K562 (cell line): ENCODE measurements at regions not wholly inside any gene's neighbourhood (a gene's known extent, or its start where the extent isn't known, plus 50 kb on each side); places are given as distances from the start of the nearest gene placed in this dataset.
A peak's percentile ranks its signal among the peaks of the same experiment; 100 is the strongest.

Source experiments
- ATAC-seq: fragments of 200-7000 bp; cut with Tn5 transposase; 3 replicates; pipeline ENCODE4 v1.9.1; 2020; ENCODE audit warnings: moderate library complexity
- BruUV-seq: library from RNA; stranded (reverse); fragments of 400-500 nt; replicated peaks from 2 replicates; lab custom pipeline; 2021; lab: Mats Ljungman, UMichigan
- CTCF ChIA-PET: fragments of 300-600 bp; formaldehyde crosslinking; extraction: SDS; loops from one replicate; lab custom pipeline; 2021; ENCODE audit warnings: low intra/inter-chr PET ratio; lab: Yijun Ruan, JAX
- POLR2A ChIA-PET: fragments of 300-600, 350-650 bp; sonication (Branson Sonifier 250); formaldehyde crosslinking; extraction: SDS; loops from one replicate; lab custom pipeline; 2021; ENCODE audit warnings: antibody characterized with exemption, inconsistent platforms; lab: Yijun Ruan, JAX
- DNase-seq, 4 experiments: peaks; one replicate each; pipeline versions ENCODE4 v3.0.0 to v3.0.0-alpha.2; 2011 to 2018; ENCODE audit warnings: low spot score in 3 of 4, mixed read lengths in 3 of 4; ENCODE audit errors: extremely low read depth in 1 of 4
- FAIRE-seq: peaks from 2 replicates; lab custom pipeline; 2011; peaks lifted over from hg19 to GRCh38; lab: Jason Lieb, UNC
- H2AFZ ChIP-seq: 2 replicates; pipeline ENCODE4 v1.6.0; 2011; ENCODE audit warnings: low read depth, low read length, control low read depth, inconsistent platforms
- H3K27ac ChIP-seq: fragments of 200-600 bp; 3 replicates; pipeline ENCODE4 v1.8.0; 2011; ENCODE audit warnings: low read depth, mild to moderate bottlenecking, control low read depth, inconsistent platforms, low read length, moderate library complexity, mixed read lengths; ENCODE audit errors: extremely low read depth
- H3K27me3 ChIP-seq, 2 experiments: fragments of 300-600 bp in 1 of 2; 2 replicates in 1 of 2; 3 replicates in 1 of 2; pipeline versions ENCODE4 v1.6.0 to v1.8.0; 2011; ENCODE audit warnings: inconsistent platforms in 2 of 2, low read length in 2 of 2, mild to moderate bottlenecking in 1 of 2, mixed read lengths in 1 of 2, moderate library complexity in 1 of 2; ENCODE audit not compliant: control insufficient read depth in 2 of 2, insufficient read depth in 2 of 2
- H3K36me3 ChIP-seq: fragments of 300-600 bp; 3 replicates; pipeline ENCODE4 v1.8.0; 2011; ENCODE audit warnings: mild to moderate bottlenecking, low read length, inconsistent platforms; ENCODE audit not compliant: control insufficient read depth, insufficient read depth
- H3K4me1 ChIP-seq, 2 experiments: fragments of 200-600 bp in 1 of 2; replicated peaks in 1 of 2; 2 replicates in 1 of 2; 3 replicates in 1 of 2; pipeline versions ENCODE4 v1.5.1 to v1.8.0; 2011; ENCODE audit warnings: inconsistent platforms in 2 of 2, low read length in 2 of 2, mild to moderate bottlenecking in 1 of 2, mixed read lengths in 1 of 2, moderate library complexity in 1 of 2; ENCODE audit not compliant: control insufficient read depth in 2 of 2, insufficient read depth in 2 of 2
- H3K4me2 ChIP-seq: 2 replicates; pipeline ENCODE4 v1.6.1; 2011; ENCODE audit warnings: low read length, control low read depth, inconsistent platforms, mixed read lengths; ENCODE audit not compliant: insufficient read depth
- H3K4me3 ChIP-seq: fragments of 200-600 bp; sonication (generic), shearing (Covaris generic); 2 replicates; pipeline ENCODE4 v1.5.1; 2016; ENCODE audit warnings: control low read depth, inconsistent platforms
- H3K79me2 ChIP-seq: fragments of 200-600 bp; 3 replicates; pipeline ENCODE4 v1.8.0; 2011; ENCODE audit warnings: low read length, inconsistent platforms; ENCODE audit not compliant: control insufficient read depth, insufficient read depth
- H3K9ac ChIP-seq, 2 experiments: 2 replicates each; pipeline versions ENCODE4 v1.6.0 to v1.6.1; 2011; ENCODE audit warnings: low read depth in 2 of 2, low read length in 2 of 2, control low read depth in 1 of 2, inconsistent platforms in 1 of 2, mild to moderate bottlenecking in 1 of 2, mixed read lengths in 1 of 2; ENCODE audit not compliant: insufficient read depth in 1 of 2
- H3K9me1 ChIP-seq: one replicate; pipeline ENCODE4 v1.6.0; 2011; ENCODE audit warnings: inconsistent platforms, mild to moderate bottlenecking, low read length, moderate library complexity; ENCODE audit not compliant: control insufficient read depth, insufficient read depth
- H3K9me3 ChIP-seq: replicated peaks from 2 replicates; pipeline ENCODE4 v1.5.1; 2011; ENCODE audit warnings: low read depth, low read length, inconsistent platforms; ENCODE audit not compliant: control insufficient read depth, insufficient read depth
- H4K20me1 ChIP-seq: replicated peaks from 2 replicates; pipeline ENCODE4 v1.6.1; 2011; ENCODE audit warnings: low read length, inconsistent platforms, mixed read lengths; ENCODE audit not compliant: control insufficient read depth, insufficient read depth
- ARID1B ChIP-seq: fragments of 450-650 bp; IDR thresholded peaks from 2 replicates; pipeline ENCODE4 v1.6.1; 2016; ENCODE audit warnings: antibody characterized with exemption, mild to moderate bottlenecking, inconsistent platforms
- BHLHE40 ChIP-seq: IDR thresholded peaks from 2 replicates; pipeline ENCODE4 v1.6.1; 2011; ENCODE audit warnings: low read length, improper control_type of control experiment
- BMI1 ChIP-seq: fragments of 150-350 bp; IDR thresholded peaks from 2 replicates; pipeline ENCODE4 v1.6.1; 2014; ENCODE audit warnings: low read length
- BRD9 ChIP-seq: fragments of 450-650 bp; IDR thresholded peaks from 2 replicates; pipeline ENCODE4 v1.6.1; 2018; ENCODE audit warnings: low read depth; ENCODE audit not compliant: partially characterized antibody
- DNMT1 ChIP-seq: fragments of 450-650 bp; IDR thresholded peaks from 2 replicates; pipeline ENCODE4 v1.6.1; 2016; ENCODE audit warnings: antibody characterized with exemption, mild to moderate bottlenecking
- E2F1 ChIP-seq: sonication (generic); formaldehyde crosslinking; IDR thresholded peaks from 2 replicates; pipeline ENCODE4 v1.8.1; 2023; ENCODE audit warnings: mild to moderate bottlenecking, missing genetic modification reagents, moderate library complexity
- EHMT2 ChIP-seq: fragments of 450-650 bp; IDR thresholded peaks from 2 replicates; pipeline ENCODE4 v1.6.1; 2018; ENCODE audit warnings: antibody characterized with exemption
- ETS1 ChIP-seq: conservative IDR thresholded peaks from 2 replicates; pipeline ENCODE4 v1.6.1; 2011; ENCODE audit warnings: low read depth, mild to moderate bottlenecking, low read length; ENCODE audit not compliant: control insufficient read depth
- FOXP4 ChIP-seq: sonication (generic); formaldehyde crosslinking; IDR thresholded peaks from 2 replicates; pipeline ENCODE4 v1.8.0; 2022; ENCODE audit warnings: mild to moderate bottlenecking, missing genetic modification reagents, borderline replicate concordance
- HDAC6 ChIP-seq: IDR thresholded peaks from 2 replicates; pipeline ENCODE4 v1.6.1; 2012; ENCODE audit warnings: low read depth, mild to moderate bottlenecking, control low read depth, inconsistent platforms, low read length, moderate library complexity
- HLTF ChIP-seq: fragments of 450-650 bp; IDR thresholded peaks from 2 replicates; pipeline ENCODE4 v1.6.1; 2016
- HNRNPUL1 ChIP-seq: fragments of 200-400 bp; formaldehyde crosslinking; IDR thresholded peaks from 2 replicates; pipeline ENCODE4 v1.6.1; 2017; ENCODE audit warnings: low read length
- NR3C1 ChIP-seq: sonication (generic); formaldehyde crosslinking; IDR thresholded peaks from 2 replicates; pipeline ENCODE4 v1.8.1; 2022; ENCODE audit warnings: missing genetic modification reagents
- TEAD1 ChIP-seq, 2 experiments: fragments of 450-650 bp in 1 of 2; sonication (generic) in 1 of 2; formaldehyde crosslinking; IDR thresholded peaks; 2 replicates each; pipeline versions ENCODE4 v1.4.0 to v1.8.0; 2020 to 2022; ENCODE audit warnings: mild to moderate bottlenecking in 2 of 2, missing genetic modification reagents in 1 of 2
- THAP7 ChIP-seq: fragments of 250-450 bp; sonication (Bioruptor Pico); IDR thresholded peaks from 2 replicates; pipeline ENCODE4 v1.5.0; 2021
- TRIM24 ChIP-seq, 2 experiments: fragments of 450-650 bp; IDR thresholded peaks; 2 replicates each; pipeline ENCODE4 v1.6.1; 2016
- ZNF12 ChIP-seq: sonication (generic); formaldehyde crosslinking; IDR thresholded peaks from 2 replicates; pipeline ENCODE4 v1.4.0; 2020; ENCODE audit warnings: mild to moderate bottlenecking, missing genetic modification reagents
- ZNF140 ChIP-seq: fragments of 250-450 bp; sonication (Bioruptor Pico); IDR thresholded peaks from 2 replicates; pipeline ENCODE4 v1.8.0; 2021; ENCODE audit warnings: moderate library complexity, mild to moderate bottlenecking, inconsistent platforms
- ZNF282 ChIP-seq: sonication (generic); formaldehyde crosslinking; IDR thresholded peaks from 2 replicates; pipeline ENCODE4 v1.8.1; 2023; ENCODE audit warnings: missing genetic modification reagents
- ZNF780A ChIP-seq: fragments of 250-450 bp; sonication (Bioruptor Pico); IDR thresholded peaks from 2 replicates; pipeline ENCODE4 v1.5.0; 2021; ENCODE audit warnings: mild to moderate bottlenecking
- WGBS: fragments of 100-300 bp; shearing (Covaris generic); methylation state at CpG from one replicate; pipeline ENCODE4 v1.1.6; 2016; ENCODE audit warnings: low coverage, mixed read lengths; ENCODE audit not compliant: insufficient coverage; ENCODE audit errors: missing lambda C conversion rate; 5-methylcytosine and 5-hydroxymethylcytosine counted together
- in situ Hi-C: fragments of 300-500 bp; cut with MboI; formaldehyde crosslinking; loops from 4 replicates; pipeline ENCODE4 v1.15.0; 2018; ENCODE audit warnings: inconsistent platforms, mixed read lengths
- intact Hi-C: fragments of 100-400 bp; cut with micrococcal nuclease; formaldehyde crosslinking; loops from 2 replicates; pipeline ENCODE4 v1.14.2; 2022

GRCh38 chr15:77803487-77803886, 170.8 kb upstream of the LINGO1 start:
- H3K4me1 ChIP-seq: peaks cover 3 to 26% of the 10 kb centered on the region in 2 experiments; a peak in 2 of 5 replicates
- H3K4me2 ChIP-seq: no peak overlapping the region
- H4K20me1 ChIP-seq: peaks cover 8% of the 10 kb centered on the region; the same call in 1 of the 2 replicates
- ATAC-seq: peak; percentile 77
- peaks cover 0 to 4% of the 10 kb centered on the region in 2 experiments; a peak in 1 of 5 replicates for H3K27me3 ChIP-seq
- H3K9ac ChIP-seq: no peak overlapping the region; a peak in 1 of 4 replicates
- H3K9me1 ChIP-seq: no peaks in the 10 kb centered on the region
- POLR2A ChIA-PET: interaction anchor here (0.6 kb wide), 1 partner anchor 13 kb away, joined by 3 read pairs; no protein-coding TSS in a partner anchor
- no peaks in the 10 kb centered on the region for H3K9me3 ChIP-seq
- H3K36me3 ChIP-seq: no peaks in the 10 kb centered on the region
- no peaks in the 10 kb centered on the region for H3K79me2 ChIP-seq
- no peak for FAIRE-seq
- intact Hi-C loops (no loop called here), in situ Hi-C loops (no loop called here)
- H3K4me3 ChIP-seq: no peak overlapping the region
- no peak overlapping the region for H3K27ac ChIP-seq
- CTCF ChIA-PET: no interaction called here
- peak in 1 of 4 experiments; percentile 38 for DNase-seq
- BruUV-seq: no TSS peak
- WGBS: 3% methylated on average over 3 of the region's 3 CpGs
- H2AFZ ChIP-seq: no peak overlapping the region; the same call in 1 of the 2 replicates
- TF ChIP-seq THAP7 (CRISPR knock-in tag) (no peak), NR3C1 (CRISPR knock-in tag) (no peak), BMI1 (no peak), E2F1 (CRISPR knock-in tag) (no peak), BRD9 (no peak), ZNF282 (no peak), ETS1 (no peak), BHLHE40 (0 out of 2 replicates have a peak, but pooled peaks have one; percentile 22), HLTF (no peak), TRIM24 (IDR thresholded peaks at IDR 0.05) (no peak), FOXP4 (CRISPR knock-in tag) (no peak), ZNF140 (CRISPR knock-in tag) (no peak), EHMT2 (no peak), ZNF12 (CRISPR knock-in tag) (0 out of 2 replicates have a peak, but pooled peaks have one; percentile 37), TEAD1 (CRISPR knock-in tag; IDR thresholded peaks at IDR 0.05) (no peak), ZNF780A (CRISPR knock-in tag) (no peak), DNMT1 (no peak), HDAC6 (no peak), HNRNPUL1 (no peak), ARID1B (no peak)
